HCT116 (cell line): ENCODE measurements at regions not wholly inside any gene's neighbourhood (a gene's known extent, or its start where the extent isn't known, plus 50 kb on each side); places are given as distances from the start of the nearest gene placed in this dataset.

Source experiments
- RAD21 ChIP-seq: IDR thresholded peaks from 2 replicates; pipeline ENCODE4 v1.6.1; 2012; ENCODE audit warnings: low read depth, mild to moderate bottlenecking
- TCF7L2 ChIP-seq: IDR thresholded peaks from 2 replicates; pipeline ENCODE4 v1.7.0; 2011; ENCODE audit warnings: borderline replicate concordance, inconsistent platforms; ENCODE audit not compliant: insufficient read depth, insufficient read length; ENCODE audit errors: extremely low read depth
- ZBTB33 ChIP-seq: IDR thresholded peaks from 2 replicates; pipeline ENCODE4 v1.6.1; 2011; ENCODE audit warnings: mild to moderate bottlenecking, low read length, moderate library complexity; ENCODE audit not compliant: insufficient replicate concordance; ENCODE audit errors: extremely low read depth

DNA sequence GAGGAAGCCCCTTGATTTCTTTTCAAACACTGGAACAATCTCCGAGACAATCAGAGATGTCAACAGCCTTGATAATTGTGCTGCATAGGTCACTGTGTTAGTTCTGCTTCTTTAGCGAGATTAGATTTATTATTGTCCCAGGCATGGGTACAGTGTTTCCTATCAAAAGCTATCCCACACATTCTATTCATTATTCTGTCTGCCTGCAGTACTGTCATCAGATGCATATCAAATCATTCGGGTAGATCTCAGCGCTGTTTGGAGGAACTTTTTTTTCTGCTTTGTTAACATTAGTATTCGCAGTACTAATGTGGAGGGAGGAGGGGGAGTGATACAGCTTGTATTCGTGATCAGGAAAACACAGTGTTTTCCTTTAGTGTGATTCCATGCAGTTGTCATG, 208.0 kb downstream of the C11orf91 start:
- TF ChIP-seq ZBTB33 (no peak), RAD21 (no peak), TCF7L2 (no peak)
